Epithelial cell of proximal tubule (primary cell): ENCODE measurements at regions not wholly inside any gene's neighbourhood (a gene's known extent, or its start where the extent isn't known, plus 50 kb on each side); places are given as distances from the start of the nearest gene placed in this dataset.

Source experiments
- DNase-seq: peaks from one replicate; pipeline ENCODE4 v3.0.0-alpha.2; 2011; ENCODE audit warnings: low read depth
- H3K4me3 ChIP-seq: 2 replicates; pipeline ENCODE4 v1.5.1; 2011; ENCODE audit warnings: low read depth, mild to moderate bottlenecking, low read length
- TF ChIP-seq, protein P1 (sequence below): conservative IDR thresholded peaks from 2 replicates; pipeline ENCODE4 v1.5.1; 2012; ENCODE audit warnings: low read depth, mild to moderate bottlenecking, low read length

DNA sequence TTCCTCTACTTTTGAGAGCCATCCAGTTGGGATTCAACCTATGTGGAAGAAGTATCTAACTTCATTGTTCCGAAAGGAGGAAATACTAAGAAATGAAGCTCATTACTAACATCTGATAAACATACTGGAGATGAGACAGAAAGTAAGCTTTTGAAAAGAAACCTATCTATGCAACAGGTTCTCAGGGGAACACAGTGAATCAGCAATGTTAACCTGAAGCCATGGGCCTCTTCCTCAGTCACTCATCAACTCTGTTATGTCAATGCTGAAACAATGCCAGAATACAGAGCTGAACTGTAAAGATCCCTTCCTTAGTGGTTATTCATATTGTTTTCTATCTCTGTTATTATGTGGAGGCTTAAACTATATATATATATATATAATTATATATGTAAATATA is 55.5 kb upstream of the ESRRG start:
- no peak for DNase-seq
- TF ChIP-seq, protein P1, sequence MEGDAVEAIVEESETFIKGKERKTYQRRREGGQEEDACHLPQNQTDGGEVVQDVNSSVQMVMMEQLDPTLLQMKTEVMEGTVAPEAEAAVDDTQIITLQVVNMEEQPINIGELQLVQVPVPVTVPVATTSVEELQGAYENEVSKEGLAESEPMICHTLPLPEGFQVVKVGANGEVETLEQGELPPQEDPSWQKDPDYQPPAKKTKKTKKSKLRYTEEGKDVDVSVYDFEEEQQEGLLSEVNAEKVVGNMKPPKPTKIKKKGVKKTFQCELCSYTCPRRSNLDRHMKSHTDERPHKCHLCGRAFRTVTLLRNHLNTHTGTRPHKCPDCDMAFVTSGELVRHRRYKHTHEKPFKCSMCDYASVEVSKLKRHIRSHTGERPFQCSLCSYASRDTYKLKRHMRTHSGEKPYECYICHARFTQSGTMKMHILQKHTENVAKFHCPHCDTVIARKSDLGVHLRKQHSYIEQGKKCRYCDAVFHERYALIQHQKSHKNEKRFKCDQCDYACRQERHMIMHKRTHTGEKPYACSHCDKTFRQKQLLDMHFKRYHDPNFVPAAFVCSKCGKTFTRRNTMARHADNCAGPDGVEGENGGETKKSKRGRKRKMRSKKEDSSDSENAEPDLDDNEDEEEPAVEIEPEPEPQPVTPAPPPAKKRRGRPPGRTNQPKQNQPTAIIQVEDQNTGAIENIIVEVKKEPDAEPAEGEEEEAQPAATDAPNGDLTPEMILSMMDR: no peak

DNA sequence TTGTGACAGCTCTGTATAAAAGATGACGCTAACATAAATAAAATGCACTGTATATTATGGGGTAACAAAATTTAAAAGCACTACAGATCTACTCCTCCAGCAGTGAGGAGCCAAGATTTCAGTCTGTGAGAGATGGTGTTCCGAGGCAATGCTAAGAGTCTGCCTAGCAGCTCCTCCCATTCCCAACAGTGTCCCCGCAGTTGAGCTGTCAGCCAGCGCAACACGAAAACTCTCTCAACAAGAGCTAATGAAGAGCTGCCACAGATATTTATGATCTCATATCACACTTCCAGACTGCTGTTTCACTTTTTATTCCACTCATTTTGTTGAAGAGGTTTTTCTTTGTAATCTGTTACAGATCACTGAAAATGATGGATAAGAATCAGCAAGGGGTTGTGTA is 53.9 kb upstream of the ESRRG start:
- no peak for DNase-seq
- TF ChIP-seq, protein P1: no peak
- no peak overlapping the region for H3K4me3 ChIP-seq

More for the DNA sequence above, 55.5 kb upstream of the ESRRG start:
- no peak overlapping the region for H3K4me3 ChIP-seq
